ENCODE measurements at regions not wholly inside any gene's neighbourhood (a gene's known extent, or its start where the extent isn't known, plus 50 kb on each side); places are given as distances from the start of the nearest gene placed in this dataset.

DNA sequence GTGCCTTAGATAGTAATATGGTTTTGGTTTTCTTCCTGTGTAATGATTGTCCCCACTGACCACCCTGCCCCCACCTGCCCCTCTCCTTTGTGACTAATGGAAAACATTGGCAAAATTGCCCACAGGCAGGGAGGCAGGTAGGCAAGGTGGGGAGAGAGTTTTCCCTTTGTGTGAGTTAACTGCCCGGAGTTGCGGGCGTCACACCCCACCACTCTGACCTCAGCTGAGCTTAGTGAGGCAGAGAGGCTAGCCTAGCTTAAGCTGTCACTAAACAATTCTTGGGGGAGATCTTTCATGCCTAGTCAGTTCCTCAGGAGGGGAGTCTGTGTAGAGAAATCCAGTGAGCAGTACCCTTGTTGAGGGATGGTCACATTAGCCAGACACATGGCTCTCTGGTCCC, 245.3 kb downstream of the BCOR start:
- no peak for DNase-seq (ENCODE audit: low spot score)

DNA sequence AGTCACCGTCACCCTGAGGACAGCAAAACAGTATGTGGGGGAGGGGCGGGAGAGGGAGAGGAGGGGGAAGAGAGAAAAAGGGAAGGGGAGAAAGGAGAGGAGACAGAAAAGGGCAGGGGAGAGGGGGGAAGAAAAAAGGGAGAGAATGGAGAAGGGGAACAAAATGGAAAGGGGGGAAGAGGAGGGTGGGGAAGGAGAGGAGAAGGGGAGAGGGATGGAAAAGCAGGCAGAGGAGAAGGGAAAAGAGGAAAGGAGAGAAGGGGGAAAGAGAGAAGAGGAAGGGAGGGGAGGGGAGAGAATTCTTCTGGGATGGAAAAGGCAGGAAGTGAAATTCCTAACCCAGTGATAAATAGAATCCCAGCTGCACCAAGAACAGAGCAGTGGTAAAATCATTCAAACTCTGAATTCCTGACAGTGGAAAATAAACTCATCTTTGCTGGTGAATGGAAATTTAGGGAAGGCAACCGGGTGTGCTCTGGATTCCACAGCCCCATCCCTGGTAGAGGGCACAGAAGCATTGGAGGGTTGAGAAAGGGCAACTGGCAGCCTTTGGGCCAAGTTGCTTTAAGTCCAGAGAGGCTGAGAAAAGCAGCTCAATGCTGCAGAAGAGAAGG, 244.2 kb downstream of the BCOR start:
- DNase-seq (ENCODE audit: low spot score) = no peak

DNA sequence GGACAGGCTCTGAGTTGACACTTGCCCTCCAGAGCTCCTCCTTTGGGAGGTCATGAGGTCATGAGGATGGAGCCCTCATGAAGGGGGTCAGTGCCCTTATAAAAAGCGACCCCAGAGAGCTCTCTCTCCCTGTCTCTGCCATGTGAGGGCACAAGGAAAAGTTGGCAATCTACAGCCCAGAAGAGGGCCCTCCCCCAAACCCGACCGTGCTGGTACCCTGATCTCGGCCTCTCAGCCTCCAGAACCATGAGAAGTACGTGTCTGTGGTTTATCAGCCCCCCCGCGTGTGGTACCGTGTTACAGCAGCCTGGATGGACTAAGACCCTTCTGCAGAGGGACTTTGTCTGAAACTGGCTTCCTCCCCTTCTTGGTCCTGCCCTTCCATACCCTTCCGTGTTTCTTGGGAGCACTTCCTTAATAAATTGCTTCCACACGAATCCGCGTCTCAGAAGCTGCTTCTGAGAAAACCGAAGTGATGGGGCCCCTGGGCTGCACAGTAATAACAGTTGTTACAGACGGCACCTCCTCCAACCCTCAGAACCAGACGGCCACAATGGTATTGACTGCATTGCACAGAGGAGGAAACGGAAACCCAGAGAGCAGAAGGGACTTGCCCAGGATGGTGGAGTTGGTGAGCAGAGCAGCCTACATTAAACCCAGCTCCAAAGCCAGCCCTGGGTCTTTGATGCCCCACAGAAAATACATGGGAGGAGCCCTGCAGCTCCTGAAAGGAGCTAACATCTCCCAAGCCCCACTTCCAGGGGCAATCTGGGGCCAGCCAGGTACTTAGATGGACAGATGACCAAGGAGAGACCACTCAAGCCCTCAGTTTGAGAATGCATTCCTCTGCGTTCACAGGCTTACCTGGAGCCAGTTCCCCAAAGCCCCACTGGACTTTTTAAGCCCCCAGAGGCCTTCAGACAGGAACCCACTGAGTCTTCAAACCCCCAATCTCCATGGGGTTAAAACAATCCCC, 242.7 kb downstream of the BCOR start:
- DNase-seq (ENCODE audit: low spot score) = peak; percentile 30

DNA sequence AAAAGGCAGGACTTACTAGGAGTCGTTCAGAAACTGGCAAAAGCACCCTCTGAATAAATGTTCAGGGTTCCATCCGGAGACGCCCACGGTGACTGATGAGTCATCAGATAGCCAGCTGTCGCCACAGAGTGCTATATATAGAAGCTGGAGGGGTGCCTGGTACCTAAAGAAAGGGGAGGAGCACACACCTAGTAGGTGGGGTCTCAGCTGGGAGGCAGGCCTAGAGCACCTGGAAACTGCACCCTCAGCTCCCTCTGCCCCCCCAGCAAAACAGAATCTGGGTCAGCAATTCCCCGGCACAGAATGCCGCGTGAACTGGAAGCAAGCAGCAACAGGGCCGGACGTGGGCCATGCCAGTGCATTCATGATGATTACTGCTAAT, 242.0 kb downstream of the BCOR start:
- peak; percentile 64 for DNase-seq (ENCODE audit: low spot score)

DNA sequence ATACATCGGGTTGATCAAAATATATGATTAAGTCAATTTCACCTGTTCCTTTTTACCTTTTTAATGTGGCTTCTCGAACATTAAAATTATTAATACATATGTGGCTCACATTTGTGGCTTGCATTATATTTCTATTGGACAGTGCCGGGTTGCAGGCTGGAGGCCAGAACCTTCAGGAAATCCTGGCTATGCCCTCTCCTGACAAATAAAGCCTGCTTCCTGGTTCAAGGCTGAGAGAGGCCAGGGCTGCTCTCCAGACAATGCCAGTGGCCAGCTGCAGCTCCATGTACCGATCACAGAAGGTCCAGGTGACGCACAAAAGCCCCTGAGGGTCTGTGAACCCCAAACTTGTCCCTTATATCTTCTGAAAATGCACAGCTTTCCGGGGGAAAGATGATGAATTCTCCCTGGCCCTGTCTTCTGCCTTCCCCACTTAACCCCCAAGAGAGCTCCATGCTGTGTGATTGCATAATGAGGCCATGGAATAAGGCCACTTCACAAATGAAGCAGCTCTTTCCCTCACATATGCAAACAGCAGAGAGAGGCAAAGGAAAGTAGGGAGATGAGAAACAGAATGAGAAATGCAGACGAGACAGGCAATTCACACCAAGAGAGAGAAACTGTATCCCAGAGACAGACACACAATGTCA, 241.2 kb downstream of the BCOR start:
- no peak for DNase-seq (ENCODE audit: low spot score)

DNA sequence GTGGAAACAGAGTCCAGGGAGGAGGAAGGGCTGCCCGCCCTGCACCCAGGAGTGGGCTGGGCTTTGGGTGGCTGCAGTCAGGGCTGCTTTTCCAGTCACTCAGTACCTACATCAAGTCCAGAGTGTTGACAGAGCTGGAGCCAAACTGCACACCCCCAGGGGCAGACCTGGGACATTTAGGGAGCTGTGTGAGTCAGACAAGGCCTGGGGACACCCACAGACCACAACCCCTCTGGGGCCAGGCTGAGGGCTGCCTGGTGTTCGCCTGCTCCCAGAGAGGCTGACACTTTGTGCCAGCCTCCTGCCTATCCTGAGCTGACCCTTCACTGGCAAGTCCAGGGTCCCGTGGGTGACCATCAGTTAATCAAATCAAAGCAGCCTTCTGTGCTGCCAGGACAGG, 240.0 kb downstream of the BCOR start:
- no peak for DNase-seq (ENCODE audit: low spot score)

DNA sequence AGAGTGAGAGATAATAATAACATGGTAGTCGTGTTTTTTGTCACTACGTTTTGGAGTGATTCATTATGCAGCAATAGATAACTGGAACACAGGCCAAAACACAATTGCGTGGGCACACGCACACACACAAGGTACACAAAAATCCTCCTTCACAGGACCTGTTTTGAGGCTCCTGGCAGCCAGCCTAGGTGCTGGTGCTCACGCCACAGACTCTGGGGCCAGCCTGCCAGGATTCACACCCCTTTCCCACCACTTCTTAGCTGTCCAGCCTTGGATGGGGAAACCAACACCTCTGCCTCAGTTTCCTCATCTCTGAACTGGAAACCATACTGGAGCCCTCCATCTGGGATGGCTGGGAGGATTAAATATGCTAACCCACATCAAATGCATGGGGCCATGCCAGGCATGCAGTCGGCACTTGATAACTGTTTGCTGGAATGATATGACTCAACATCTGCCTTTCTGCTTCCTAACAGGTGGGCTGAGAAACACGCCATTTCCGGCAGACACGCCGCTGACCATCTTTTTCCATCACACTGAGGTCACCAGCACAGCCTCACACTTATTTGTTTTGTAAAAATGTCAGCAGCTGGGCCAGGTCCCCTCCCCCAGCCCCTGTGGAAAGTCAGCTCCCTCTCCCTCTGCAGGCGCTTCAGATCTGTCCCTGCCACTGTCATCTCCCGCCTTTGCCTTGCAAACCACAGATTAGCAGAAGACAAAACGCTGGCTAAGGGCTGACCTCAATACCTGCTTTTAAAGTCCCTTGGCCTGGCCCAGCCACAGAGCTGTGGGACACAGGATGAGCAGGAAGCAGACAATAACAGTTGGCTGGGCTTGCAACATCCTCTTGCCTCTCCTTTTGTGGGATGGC, 237.5 kb downstream of the BCOR start:
- DNase-seq (ENCODE audit: low spot score) = peak; percentile 39

DNA sequence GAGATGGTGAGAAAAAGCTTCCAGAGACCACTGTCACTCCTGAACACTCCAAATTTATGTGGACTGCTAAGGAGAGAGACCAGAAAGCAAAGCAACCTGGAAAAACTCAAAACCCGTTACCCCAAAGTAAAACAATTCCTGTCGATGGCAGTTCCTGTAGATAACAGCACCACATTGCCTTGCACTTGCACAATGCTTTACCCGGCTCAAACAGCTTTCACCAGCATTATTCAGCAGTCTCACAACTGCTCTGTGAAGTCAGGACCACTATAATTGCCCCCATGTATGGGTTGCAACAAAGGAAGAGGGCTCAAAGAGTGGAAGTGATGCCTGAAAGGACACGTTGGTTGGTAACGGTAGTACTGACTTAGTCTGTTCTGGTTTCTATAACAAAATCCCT, 234.8 kb downstream of the BCOR start:
- DNase-seq (ENCODE audit: low spot score) = no peak

DNA sequence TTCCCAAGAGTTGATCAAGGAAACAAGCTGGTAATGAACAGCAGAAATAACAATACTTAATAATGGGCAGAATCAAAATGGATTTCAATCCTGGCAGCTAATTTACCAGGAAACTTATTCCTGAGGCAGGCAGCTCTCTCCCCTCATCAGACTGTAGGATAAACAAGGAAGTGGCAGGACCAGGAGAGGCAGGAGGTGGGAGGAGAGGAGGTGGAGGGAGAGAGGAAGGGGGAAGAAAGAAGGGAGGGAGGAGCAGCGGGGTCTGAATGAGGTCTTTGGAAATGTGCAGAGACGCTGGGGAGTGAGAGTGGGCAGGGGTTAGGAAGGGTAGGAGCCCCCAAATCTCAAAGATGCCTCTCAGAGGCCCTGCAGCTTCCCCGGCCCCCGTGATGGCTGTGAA, 231.5 kb downstream of the BCOR start:
- no peak for DNase-seq (ENCODE audit: low spot score)

DNA sequence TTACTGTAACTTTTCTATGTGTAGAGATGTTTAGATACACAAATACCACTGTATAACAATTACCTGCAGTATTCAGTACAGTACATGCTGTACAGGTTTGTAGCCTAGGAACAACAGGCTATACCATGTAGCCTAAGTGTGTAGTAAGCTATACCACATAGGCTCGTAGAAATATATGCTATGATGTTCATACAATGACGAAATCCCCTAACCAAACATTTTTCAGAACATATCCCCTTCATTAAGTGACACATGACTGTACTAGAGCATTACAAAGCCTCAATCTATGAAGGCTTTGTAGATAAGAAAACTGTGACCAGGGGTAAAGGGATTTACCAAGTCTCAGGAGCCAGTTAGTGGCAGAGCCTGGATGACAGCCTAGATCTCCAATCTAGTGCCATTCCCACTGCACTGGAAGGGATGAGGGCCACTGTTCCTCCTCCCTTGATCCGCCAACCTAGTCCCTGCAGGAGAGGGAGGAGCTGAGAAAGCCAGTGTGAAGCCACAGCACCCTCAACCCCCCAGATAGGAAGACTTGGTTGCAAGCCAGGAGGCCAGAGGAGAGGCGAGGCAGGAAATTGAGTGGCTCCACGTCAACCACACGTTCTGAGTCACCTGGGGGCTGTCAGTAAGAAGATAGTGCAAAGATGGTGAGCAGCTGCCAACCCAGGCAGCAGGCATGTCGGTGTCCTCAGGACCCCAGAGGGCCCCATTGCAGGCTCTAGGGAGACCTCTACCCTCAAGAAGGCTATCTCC, 227.7 kb downstream of the BCOR start:
- DNase-seq (ENCODE audit: low spot score) = no peak

DNA sequence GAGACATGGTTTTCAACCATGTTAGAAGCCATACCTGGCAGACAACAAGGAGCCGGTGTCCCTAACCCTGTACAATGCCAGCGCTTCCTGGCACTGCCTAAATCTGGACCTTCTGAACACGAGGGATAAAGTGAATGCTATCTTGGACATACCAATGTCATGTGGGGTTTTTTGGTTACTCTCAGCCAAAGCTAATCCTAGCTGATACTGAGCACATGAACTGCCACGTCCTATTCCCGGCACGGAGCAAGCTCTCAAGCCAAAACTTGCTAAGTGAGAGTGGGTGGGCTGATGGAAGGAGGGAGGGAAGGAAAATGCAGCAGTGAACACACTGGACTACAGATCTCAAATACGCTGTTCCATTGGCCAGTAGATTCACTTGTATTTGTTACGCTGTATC, 226.1 kb downstream of the BCOR start:
- DNase-seq (ENCODE audit: low spot score) = no peak

DNA sequence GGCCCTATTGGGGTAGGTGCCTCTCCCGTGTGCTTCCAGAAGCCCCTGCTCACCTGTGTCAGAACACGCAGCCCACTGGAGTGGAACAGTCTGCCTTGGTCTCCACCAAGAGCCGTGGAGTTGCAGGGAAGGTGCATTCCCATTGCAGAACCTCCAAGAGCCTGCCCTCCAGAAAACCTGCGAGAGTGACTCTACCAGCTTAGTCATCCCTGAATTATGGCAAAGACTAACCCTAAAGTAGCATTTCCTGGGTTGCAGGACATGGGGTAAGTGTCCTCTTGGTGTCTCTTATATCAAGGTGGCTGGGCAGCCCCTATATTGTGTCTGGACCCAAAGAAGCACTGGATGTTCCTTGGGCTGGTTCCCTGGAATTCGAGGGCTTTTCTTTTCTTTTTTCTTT, 224.6 kb downstream of the BCOR start:
- no peak for DNase-seq (ENCODE audit: low spot score)

DNA sequence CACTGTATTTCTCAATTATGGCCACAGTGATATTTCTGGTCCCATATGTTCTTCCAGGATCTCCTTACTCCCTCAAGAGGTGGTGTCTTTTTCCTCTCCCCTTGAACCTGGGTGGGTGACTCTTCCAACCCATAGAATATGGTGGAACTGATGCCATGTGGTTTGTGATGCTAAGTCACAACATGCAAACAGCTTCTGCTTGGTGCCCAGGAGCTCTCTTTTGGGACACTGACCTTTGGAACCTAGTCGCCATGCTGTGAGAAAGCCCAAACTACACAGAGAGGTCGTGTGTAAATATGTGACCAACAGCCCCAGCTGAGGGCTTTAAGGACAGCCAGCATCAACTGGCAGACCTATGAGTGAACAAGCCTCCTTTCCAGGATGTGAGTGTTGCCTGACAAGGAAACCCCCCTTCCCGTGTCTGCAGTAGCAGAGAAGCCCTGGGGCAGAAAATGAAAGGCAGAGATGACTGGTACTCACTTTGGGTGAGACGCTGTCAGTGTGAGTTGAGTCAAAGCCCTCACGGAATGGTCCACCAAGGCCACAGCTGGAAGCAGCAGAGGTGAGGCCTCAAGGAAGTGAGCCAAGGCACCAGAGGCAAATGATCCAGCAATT, 223.4 kb downstream of the BCOR start:
- no peak for DNase-seq (ENCODE audit: low spot score)

DNA sequence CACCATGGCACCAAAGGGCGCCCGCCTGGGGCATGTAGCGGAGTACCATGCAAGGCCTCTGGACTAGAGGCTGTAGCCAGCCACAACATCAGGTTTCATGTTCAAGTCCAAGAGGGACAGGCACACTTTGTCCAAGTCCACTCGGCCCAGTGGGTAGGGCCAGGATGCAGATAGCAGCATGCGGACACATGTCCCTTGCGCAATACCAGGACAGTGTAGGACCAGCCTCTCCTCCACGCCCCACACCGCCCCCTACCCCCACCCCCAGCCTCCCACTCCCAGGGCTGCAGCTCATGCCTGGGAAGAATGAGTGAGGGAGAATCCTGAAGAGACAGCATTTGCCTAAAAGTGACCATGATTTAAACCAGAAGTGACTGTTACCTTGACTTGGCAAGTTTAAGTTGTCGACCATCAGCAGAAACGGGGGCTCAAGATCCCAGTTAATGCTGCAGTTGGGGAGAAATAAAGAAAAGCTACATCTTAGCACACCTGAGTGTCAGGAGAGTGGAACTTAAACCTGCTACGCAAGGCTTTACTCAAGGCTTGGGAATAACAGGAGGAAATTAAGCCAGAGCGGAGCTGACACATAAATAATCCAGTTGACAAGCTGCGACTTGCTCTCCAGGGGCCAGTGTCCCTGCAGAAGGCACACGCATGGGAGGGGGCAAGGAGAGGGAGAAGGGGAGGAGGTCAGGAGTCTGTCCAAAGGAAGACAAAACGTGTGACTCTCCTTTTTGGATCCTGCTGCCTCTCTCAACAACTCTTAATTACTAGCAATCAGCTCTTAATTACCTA, 221.7 kb downstream of the BCOR start:
- DNase-seq (ENCODE audit: low spot score) = no peak

DNA sequence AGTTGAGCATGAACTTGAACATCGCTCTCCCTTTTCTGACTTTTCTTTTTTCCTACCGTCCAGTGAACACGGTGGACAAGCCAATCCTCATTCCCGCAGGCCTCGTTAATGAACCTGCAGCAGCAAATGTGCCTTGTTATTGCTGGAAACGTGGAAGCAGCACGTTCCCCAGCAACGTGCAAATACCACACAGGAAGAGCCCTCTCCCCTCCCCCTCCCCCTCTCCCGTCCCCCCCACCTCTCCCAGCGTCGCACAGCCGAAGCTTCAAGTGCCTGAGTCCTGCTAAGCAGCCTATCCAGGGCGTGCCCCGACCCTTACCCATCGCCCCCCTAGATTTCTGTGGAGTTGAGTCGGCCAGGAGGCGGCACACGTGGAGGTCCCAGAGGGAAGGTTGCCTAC, 219.9 kb downstream of the BCOR start:
- no peak for DNase-seq (ENCODE audit: low spot score)

DNA sequence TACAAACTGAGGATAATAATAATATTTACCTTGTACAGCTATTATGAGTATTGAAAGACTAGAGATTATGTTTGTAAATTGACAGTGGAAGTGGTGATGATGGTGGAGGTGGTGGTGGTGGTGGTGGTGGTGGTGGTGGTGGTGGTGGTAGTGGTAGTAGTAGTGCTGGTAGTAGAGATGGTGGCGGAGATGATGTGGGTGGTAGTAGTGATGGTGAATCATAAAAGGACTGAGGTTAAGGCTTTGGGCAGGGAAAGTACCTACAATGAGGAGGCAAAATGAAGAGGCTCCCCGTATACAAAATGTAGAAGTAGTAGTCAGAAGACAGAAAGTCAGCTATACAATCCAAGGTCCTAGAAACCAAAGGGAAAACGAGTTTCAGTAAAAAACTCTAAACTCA, 214.1 kb downstream of the BCOR start:
- no peak for DNase-seq (ENCODE audit: low spot score)

DNA sequence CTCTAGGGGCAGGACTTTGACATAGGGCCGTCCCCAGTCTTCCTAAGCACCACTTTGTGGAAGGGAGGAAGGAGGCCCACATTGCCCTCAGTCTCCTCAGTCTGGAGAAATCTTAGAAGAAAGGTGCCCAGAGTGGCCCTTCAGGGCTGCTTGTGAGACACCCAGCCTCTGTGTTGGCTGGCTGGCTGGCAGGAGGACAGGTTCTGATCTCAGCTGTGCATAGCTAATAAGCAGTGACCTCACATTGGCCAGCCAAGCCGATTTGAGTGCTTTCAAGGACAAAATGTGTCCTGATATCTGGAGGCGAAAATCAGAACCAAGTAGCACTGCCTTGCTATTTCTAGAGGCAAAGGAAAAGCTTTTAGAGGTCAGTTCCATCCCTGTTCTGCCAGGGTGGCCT, 211.5 kb downstream of the BCOR start:
- DNase-seq (ENCODE audit: low spot score) = no peak

DNA sequence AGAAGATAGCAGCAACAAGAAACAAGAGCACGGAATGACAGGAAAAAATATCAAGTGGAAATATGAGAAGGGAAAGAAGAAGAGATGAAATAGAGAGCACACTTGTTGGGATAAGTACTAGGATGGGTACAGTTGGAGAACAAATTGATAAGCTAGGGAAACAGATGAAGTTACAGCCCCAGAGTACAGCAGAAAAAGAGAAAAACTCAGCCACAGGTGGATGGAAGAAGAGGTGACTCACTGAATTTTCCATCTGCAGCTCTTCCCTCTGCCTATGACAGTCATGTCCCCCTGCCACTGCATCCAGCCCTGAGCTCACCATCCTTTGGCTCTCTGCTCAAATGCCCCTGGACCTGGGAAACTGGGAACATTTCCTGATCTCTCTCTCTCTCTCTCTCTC, 209.0 kb downstream of the BCOR start:
- no peak for DNase-seq (ENCODE audit: low spot score)

DNA sequence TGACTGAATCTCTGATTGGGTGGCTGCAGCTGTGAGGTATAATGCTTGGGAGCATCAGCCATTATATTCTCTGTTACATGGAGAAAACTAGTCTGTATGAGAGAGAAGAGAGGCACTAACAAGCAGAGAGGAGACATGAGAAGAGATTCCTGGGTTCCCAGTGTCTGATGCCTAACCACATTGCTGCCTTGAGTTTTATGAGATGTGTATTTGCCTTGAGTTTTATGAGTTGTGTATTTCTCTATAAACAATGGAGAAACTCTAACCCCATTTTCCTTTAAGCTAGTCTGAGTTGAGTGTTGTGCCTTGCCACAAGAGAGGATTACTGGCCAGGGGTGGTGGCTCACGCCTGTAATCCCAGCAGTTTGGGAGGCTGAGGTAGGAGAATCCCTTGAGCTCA, 208.1 kb downstream of the BCOR start:
- no peak for DNase-seq (ENCODE audit: low spot score)

DNA sequence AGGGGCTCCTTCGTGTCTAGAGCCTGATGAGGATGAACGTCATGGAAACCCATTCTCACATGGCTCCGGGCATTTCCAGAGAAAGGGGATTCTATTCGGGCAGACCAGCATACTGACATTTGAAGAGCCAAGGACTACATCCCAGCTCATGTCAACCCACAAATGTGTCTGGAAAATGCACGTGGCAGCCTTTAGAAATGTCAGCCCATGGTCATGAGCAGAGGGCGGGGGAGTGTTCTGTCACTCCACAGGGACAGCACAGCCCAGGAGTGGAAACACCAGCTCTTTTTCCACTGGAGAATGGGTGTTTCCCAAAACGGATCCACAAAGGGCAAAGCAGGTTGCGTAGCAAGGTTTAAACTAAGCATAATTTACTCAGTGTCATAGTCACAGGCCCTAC, 207.0 kb downstream of the BCOR start:
- DNase-seq (ENCODE audit: low spot score) = no peak
